Right lobe of liver (tissue), 4 donors: ENCODE measurements at regions not wholly inside any gene's neighbourhood (a gene's known extent, or its start where the extent isn't known, plus 50 kb on each side); places are given as distances from the start of the nearest gene placed in this dataset.

Experiments used
- POLR2A ChIP-seq: fragments of 450-650 bp; IDR thresholded peaks from one replicate; pipeline ENCODE4 v1.6.1; 2017; ENCODE audit warnings: antibody characterized with exemption, mild to moderate bottlenecking
- TF ChIP-seq, protein P1 (sequence below), 4 donors: fragments of 200-600 bp in 3 of 4; fragments of 450-650 bp in 1 of 4; IDR thresholded peaks; one replicate each; pipeline versions ENCODE4 v1.5.1 to v1.8.0; 2016 to 2022; ENCODE audit warnings: antibody characterized with exemption in 4 of 4, mild to moderate bottlenecking in 2 of 4
- donor health status: DM: no; HTN: no; CAD: no.
- donor health status: DM: no; HTN: no; CAD: no.
- donor health status: DM: no; HTN: yes; CAD: no.

DNA sequence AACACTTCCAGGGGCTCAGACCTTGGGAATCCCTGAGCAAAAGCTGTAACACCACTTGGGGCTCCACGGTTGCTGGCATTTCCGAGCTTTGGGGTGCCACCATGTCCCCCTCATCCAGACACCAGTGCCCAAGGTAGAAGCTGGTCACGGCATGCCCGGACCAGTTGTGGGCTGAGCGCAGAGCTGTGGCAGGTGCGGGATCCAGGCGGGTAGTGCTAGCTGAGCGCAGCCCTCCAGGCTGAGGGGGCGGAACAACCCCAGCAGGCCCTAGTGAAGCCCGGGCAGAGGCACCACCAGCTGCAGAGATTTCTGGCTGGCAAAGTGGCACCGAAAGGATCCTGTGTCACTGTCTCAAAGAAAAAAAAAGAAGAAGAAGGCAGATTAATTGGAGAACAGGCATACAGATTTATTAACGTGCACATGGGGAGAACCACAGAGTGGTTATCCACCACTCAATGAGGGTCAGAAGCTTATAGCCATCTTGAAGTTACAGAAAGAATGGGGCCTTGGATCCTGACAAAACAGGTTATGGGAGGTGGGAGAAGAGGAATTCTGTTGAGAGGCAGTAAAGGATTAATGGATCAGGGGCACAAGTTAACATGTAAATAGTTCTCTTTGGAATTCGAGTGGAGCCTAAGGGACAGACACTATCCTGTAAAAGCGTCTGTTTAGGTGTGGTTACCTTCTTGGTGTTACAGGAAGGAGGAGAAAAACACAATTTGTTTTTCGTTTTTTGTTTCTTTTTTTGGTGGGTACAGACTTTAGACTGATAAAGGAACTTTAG is 107.5 kb downstream of the CD24 start:
- TF ChIP-seq POLR2A = no peak
- TF ChIP-seq, protein P1, sequence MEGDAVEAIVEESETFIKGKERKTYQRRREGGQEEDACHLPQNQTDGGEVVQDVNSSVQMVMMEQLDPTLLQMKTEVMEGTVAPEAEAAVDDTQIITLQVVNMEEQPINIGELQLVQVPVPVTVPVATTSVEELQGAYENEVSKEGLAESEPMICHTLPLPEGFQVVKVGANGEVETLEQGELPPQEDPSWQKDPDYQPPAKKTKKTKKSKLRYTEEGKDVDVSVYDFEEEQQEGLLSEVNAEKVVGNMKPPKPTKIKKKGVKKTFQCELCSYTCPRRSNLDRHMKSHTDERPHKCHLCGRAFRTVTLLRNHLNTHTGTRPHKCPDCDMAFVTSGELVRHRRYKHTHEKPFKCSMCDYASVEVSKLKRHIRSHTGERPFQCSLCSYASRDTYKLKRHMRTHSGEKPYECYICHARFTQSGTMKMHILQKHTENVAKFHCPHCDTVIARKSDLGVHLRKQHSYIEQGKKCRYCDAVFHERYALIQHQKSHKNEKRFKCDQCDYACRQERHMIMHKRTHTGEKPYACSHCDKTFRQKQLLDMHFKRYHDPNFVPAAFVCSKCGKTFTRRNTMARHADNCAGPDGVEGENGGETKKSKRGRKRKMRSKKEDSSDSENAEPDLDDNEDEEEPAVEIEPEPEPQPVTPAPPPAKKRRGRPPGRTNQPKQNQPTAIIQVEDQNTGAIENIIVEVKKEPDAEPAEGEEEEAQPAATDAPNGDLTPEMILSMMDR (IDR thresholded peaks at IDR 0.05) = no peak
